Naive thymus-derived CD4-positive, alpha-beta T cell (primary cell): ENCODE measurements at regions not wholly inside any gene's neighbourhood (a gene's known extent, or its start where the extent isn't known, plus 50 kb on each side); places are given as distances from the start of the nearest gene placed in this dataset.

Experiments used
- ATAC-seq: fragments of 150-1000 bp; cut with Tn5 transposase; 2 replicates; pipeline ENCODE4 v1.10.0; 2021; ENCODE audit warnings: mild to moderate bottlenecking, moderate library complexity
- CTCF ChIA-PET: fragments of 350-600 bp; sonication (Branson Sonifier 250); formaldehyde crosslinking; loops from one replicate; lab custom pipeline; 2021; ENCODE audit warnings: antibody characterized with exemption; lab: Charles Lee
- POLR2A ChIA-PET: fragments of 350-600 bp; sonication (Branson Sonifier 250); formaldehyde crosslinking; loops from one replicate; lab custom pipeline; 2021; ENCODE audit warnings: antibody characterized with exemption, inconsistent platforms; lab: Charles Lee
- DNase-seq, 9 donors: peaks; one replicate each; pipeline versions ENCODE4 v3.0.0 to v3.0.0-alpha.2; 2020 to 2022; ENCODE audit warnings: mixed read lengths in 1 of 9
- H3K27ac ChIP-seq: one replicate; pipeline ENCODE4 v1.7.0; 2013; ENCODE audit warnings: mild to moderate bottlenecking, low read depth, low read length, moderate library complexity
- H3K27me3 ChIP-seq, 2 donors: one replicate each; pipeline ENCODE4 v1.7.0; 2013; ENCODE audit warnings: low read length in 2 of 2, mild to moderate bottlenecking in 2 of 2, moderate library complexity in 2 of 2; ENCODE audit not compliant: control insufficient read depth in 2 of 2, insufficient read depth in 2 of 2
- H3K36me3 ChIP-seq, 3 experiments: 1 replicate in 2 of 3; 2 replicates in 1 of 3; pipeline ENCODE4 v1.7.0; 2013; ENCODE audit warnings: low read length in 3 of 3, mild to moderate bottlenecking in 3 of 3, moderate library complexity in 1 of 3; ENCODE audit not compliant: insufficient read depth in 3 of 3, control insufficient read depth in 2 of 3
- H3K4me1 ChIP-seq, 2 donors: one replicate each; pipeline ENCODE4 v1.7.0; 2013; ENCODE audit warnings: low read length in 2 of 2, mild to moderate bottlenecking in 2 of 2, moderate library complexity in 1 of 2; ENCODE audit not compliant: control insufficient read depth in 2 of 2, insufficient read depth in 2 of 2
- H3K4me3 ChIP-seq: 2 replicates; pipeline ENCODE4 v1.7.0; 2013; ENCODE audit warnings: mild to moderate bottlenecking, low read length
- H3K9me3 ChIP-seq, 3 experiments: 1 replicate in 2 of 3; 2 replicates in 1 of 3; pipeline ENCODE4 v1.7.0; 2013; ENCODE audit warnings: low read length in 3 of 3; ENCODE audit not compliant: control insufficient read depth in 2 of 3
- H3K27ac Mint-ChIP-seq, 9 donors: one replicate each; pipeline ENCODE4 v1.8.0; 2020 to 2022; ENCODE audit warnings: mixed read lengths in 9 of 9, mild to moderate bottlenecking in 8 of 9, moderate library complexity in 5 of 9, inconsistent platforms in 2 of 9
- H3K27me3 Mint-ChIP-seq, 5 donors: one replicate each; pipeline ENCODE4 v1.8.0; 2021 to 2022; ENCODE audit warnings: mixed read lengths in 5 of 5, mild to moderate bottlenecking in 1 of 5
- H3K36me3 Mint-ChIP-seq, 5 donors: one replicate each; pipeline ENCODE4 v1.8.0; 2020 to 2022; ENCODE audit warnings: mixed read lengths in 5 of 5, mild to moderate bottlenecking in 3 of 5, inconsistent platforms in 1 of 5
- H3K4me1 Mint-ChIP-seq, 7 donors: one replicate each; pipeline ENCODE4 v1.8.0; 2020 to 2022; ENCODE audit warnings: mixed read lengths in 7 of 7, mild to moderate bottlenecking in 3 of 7, inconsistent platforms in 1 of 7
- H3K4me3 Mint-ChIP-seq, 10 donors: one replicate each; pipeline ENCODE4 v1.8.0; 2020 to 2022; ENCODE audit warnings: mild to moderate bottlenecking in 10 of 10, mixed read lengths in 10 of 10, moderate library complexity in 6 of 10, inconsistent platforms in 2 of 10
- H3K9me3 Mint-ChIP-seq, 11 donors: one replicate each; pipeline ENCODE4 v1.8.0; 2020 to 2022; ENCODE audit warnings: mixed read lengths in 11 of 11, mild to moderate bottlenecking in 4 of 11, inconsistent platforms in 1 of 11, moderate library complexity in 1 of 11
- intact Hi-C, 2 donors: fragments of 100-400 bp; cut with micrococcal nuclease; formaldehyde crosslinking; loops; one replicate each; pipeline ENCODE4 v1.15.1; 2023

DNA sequence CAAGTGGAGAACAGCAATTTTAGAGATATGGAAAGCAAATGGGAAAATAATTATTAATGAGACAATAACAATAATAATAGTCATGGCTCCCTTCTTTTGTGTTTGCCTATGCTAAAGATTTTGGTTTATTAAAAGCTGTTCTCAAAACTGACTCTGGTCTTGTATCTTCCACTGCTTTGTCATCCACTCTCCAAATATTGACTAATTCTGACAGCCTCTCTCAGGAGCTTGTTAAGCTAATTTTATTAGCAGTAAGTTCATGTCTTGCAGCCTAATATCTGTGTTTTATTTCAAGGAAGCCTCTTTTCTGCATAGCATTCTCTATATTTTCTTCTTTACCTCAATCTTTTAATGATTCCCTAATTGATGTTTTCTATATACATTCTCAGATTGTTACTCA, 1419.8 kb downstream of the ARAP2 start:
- Histone ChIP-seq H3K27me3 (no peaks in the 10 kb centered on the region), H3K4me1 (no peaks in the 10 kb centered on the region), H3K4me3 (no peak overlapping the region), H3K36me3 (no peaks in the 10 kb centered on the region), H3K27ac (no peak overlapping the region), H3K9me3 (no peaks in the 10 kb centered on the region)
- Mint-ChIP-seq H3K9me3 (peaks cover 0 to 10% (median 0%) of the 10 kb centered on the region in 11 donors), H3K4me3 (no peak overlapping the region), H3K4me1 (no peaks in the 10 kb centered on the region), H3K36me3 (no peaks in the 10 kb centered on the region), H3K27ac (peak overlapping the region in 1 of 9 donors; percentile 11), H3K27me3 (no peaks in the 10 kb centered on the region)
- intact Hi-C loops = no loop called here
- ChIA-PET POLR2A (no interaction called here), CTCF (no interaction called here)
- ATAC-seq = no peak
- DNase-seq = no peak

DNA sequence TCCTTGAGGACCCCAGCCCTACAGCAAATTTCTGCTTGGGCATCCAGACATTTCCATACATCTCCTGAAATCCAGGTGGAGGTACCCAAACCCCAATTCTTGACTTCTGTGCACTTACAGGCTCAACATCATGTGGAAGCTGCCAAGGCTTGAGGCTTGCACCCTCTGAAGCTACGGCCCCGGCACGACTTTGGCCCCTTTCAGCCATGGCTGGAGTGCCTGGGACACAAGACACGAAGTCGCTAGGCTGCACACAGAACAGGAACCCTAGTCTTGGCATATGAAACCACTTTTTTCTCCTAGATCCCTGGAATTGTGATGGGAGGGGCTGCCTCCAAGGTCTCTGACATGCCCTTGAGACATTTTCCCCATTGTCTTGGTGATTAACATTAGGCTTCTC, 1417.7 kb downstream of the ARAP2 start:
- H3K27ac ChIP-seq = no peak overlapping the region
- Mint-ChIP-seq H3K27me3 (no peaks in the 10 kb centered on the region), H3K4me3 (no peak overlapping the region), H3K36me3 (no peaks in the 10 kb centered on the region), H3K9me3 (peaks cover 0 to 10% (median 0%) of the 10 kb centered on the region in 11 donors), H3K4me1 (no peaks in the 10 kb centered on the region), H3K27ac (no peak overlapping the region)
- no peak overlapping the region for H3K4me3 ChIP-seq
- no peak for DNase-seq
- no peaks in the 10 kb centered on the region for H3K4me1 ChIP-seq
- POLR2A ChIA-PET = no interaction called here
- CTCF ChIA-PET = no interaction called here
- no peak for ATAC-seq
- no peaks in the 10 kb centered on the region for H3K27me3 ChIP-seq
- H3K36me3 ChIP-seq = no peaks in the 10 kb centered on the region
- intact Hi-C loops = no loop called here
- no peaks in the 10 kb centered on the region for H3K9me3 ChIP-seq

DNA sequence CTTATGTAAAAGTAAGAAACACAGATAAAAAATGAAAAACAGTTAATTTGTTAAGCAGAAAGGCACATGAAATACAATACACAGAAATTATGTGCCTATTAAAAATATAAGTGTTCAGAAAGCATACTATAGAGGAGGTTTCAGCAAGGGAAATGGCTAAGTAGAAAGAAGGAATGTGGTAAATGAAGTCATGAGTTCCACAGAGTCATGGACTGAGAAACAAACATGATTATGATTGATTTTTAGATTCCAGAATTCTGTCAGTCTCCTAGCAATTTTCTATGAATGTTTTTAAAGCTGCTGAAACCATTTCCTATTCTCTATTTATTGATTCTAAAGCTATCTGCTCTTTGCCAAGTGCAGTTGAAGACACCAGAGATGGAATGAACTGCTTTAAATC, 1398.4 kb downstream of the ARAP2 start:
- H3K9me3 ChIP-seq = no peaks in the 10 kb centered on the region
- H3K27me3 Mint-ChIP-seq = no peaks in the 10 kb centered on the region
- H3K9me3 Mint-ChIP-seq = peaks cover 0 to 2% (median 0%) of the 10 kb centered on the region in 11 donors
- H3K27me3 ChIP-seq = no peaks in the 10 kb centered on the region
- H3K36me3 Mint-ChIP-seq = no peaks in the 10 kb centered on the region
- intact Hi-C loops = no loop called here
- CTCF ChIA-PET = no interaction called here
- POLR2A ChIA-PET = no interaction called here
- H3K4me1 Mint-ChIP-seq = no peaks in the 10 kb centered on the region
- no peak overlapping the region for H3K4me3 Mint-ChIP-seq
- no peak overlapping the region for H3K27ac ChIP-seq
- DNase-seq = no peak
- no peaks in the 10 kb centered on the region for H3K36me3 ChIP-seq
- no peak for ATAC-seq
- no peak overlapping the region for H3K4me3 ChIP-seq
- H3K27ac Mint-ChIP-seq = no peak overlapping the region
- no peaks in the 10 kb centered on the region for H3K4me1 ChIP-seq

DNA sequence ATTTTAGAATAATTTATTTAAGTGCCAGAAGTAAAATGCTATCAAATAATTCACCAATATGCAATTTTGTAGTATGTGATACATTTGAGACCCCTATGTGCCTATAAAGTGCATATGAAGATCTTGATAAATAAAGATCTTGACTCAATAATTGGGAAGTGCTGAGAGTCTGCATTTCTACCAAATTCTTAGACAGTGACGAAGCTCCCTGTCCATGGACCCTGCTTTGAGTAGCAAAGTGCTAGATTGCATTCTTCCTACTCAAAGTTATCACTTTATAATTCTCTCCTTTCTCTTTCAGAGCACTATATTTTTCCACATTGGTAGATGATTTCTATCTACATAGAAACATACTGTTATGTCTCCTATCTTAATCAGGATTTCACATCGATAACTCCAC, 1393.9 kb downstream of the ARAP2 start:
- ChIA-PET POLR2A (no interaction called here), CTCF (no interaction called here)
- ATAC-seq (no peak), DNase-seq (no peak)
- H3K4me1 Mint-ChIP-seq = no peaks in the 10 kb centered on the region
- Histone ChIP-seq H3K27me3 (no peaks in the 10 kb centered on the region), H3K4me3 (no peak overlapping the region), H3K27ac (no peak overlapping the region), H3K9me3 (no peaks in the 10 kb centered on the region), H3K4me1 (no peaks in the 10 kb centered on the region), H3K36me3 (no peaks in the 10 kb centered on the region)
- H3K27ac Mint-ChIP-seq = no peak overlapping the region
- H3K9me3 Mint-ChIP-seq = peaks cover 0 to 5% (median 1%) of the 10 kb centered on the region in 11 donors
- H3K4me3 Mint-ChIP-seq = no peak overlapping the region
- H3K27me3 Mint-ChIP-seq = no peaks in the 10 kb centered on the region
- intact Hi-C loops = no loop called here
- H3K36me3 Mint-ChIP-seq = no peaks in the 10 kb centered on the region

DNA sequence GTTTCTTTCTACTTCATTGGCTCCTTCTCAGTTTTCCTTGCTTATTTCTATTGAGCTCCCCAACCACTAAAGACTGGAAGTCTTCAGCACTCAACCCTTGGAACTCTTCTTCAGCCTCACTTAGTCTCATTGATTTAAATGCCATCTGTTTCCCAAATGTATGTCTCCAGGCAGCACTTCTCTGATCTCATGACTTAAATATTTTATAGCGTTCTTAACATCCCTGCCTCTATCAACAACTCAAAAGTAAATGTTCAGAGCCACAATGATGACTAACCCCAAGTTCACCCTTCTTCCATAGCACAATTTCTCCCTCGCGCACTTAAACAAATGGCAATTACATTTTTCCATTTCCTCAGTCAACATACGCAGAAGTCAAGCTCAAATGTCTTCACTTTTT, 1393.3 kb downstream of the ARAP2 start:
- Mint-ChIP-seq H3K27me3 (no peaks in the 10 kb centered on the region), H3K4me3 (no peak overlapping the region), H3K9me3 (peaks cover 0 to 5% (median 1%) of the 10 kb centered on the region in 11 donors), H3K36me3 (no peaks in the 10 kb centered on the region), H3K4me1 (no peaks in the 10 kb centered on the region), H3K27ac (no peak overlapping the region)
- POLR2A ChIA-PET = no interaction called here
- CTCF ChIA-PET = no interaction called here
- ATAC-seq (no peak), DNase-seq (no peak)
- Histone ChIP-seq H3K4me3 (no peak overlapping the region), H3K9me3 (no peaks in the 10 kb centered on the region), H3K4me1 (no peaks in the 10 kb centered on the region), H3K27me3 (no peaks in the 10 kb centered on the region), H3K36me3 (no peaks in the 10 kb centered on the region), H3K27ac (no peak overlapping the region)
- intact Hi-C loops = no loop called here

DNA sequence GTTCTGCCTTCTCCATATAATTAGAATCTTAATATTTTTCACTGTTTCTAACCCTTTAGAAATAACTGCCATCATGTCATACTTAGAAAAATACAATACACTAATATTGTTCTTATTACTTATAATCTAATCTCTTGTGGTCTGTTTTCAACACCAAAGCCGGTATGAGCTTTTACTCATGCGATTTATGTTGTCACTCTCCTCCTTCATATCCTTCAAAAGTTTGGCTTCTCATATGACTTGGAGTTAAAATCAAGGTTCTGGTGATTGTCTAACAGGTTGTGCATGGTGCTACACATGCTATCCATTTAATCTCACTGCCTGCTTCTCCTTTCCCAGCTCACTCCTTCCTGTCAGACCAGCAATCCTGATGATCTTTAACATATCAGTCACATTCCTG, 1392.9 kb downstream of the ARAP2 start:
- no peak overlapping the region for H3K4me3 Mint-ChIP-seq
- DNase-seq = no peak
- no peaks in the 10 kb centered on the region for H3K4me1 ChIP-seq
- no peak overlapping the region for H3K27ac Mint-ChIP-seq
- H3K36me3 ChIP-seq = no peaks in the 10 kb centered on the region
- H3K27ac ChIP-seq = no peak overlapping the region
- ATAC-seq = no peak
- H3K27me3 Mint-ChIP-seq = no peaks in the 10 kb centered on the region
- CTCF ChIA-PET = no interaction called here
- no peaks in the 10 kb centered on the region for H3K36me3 Mint-ChIP-seq
- H3K4me3 ChIP-seq = no peak overlapping the region
- H3K9me3 ChIP-seq = no peaks in the 10 kb centered on the region
- intact Hi-C loops = no loop called here
- peaks cover 0 to 5% (median 1%) of the 10 kb centered on the region in 11 donors for H3K9me3 Mint-ChIP-seq
- H3K4me1 Mint-ChIP-seq = no peaks in the 10 kb centered on the region
- no peaks in the 10 kb centered on the region for H3K27me3 ChIP-seq
- POLR2A ChIA-PET = no interaction called here

DNA sequence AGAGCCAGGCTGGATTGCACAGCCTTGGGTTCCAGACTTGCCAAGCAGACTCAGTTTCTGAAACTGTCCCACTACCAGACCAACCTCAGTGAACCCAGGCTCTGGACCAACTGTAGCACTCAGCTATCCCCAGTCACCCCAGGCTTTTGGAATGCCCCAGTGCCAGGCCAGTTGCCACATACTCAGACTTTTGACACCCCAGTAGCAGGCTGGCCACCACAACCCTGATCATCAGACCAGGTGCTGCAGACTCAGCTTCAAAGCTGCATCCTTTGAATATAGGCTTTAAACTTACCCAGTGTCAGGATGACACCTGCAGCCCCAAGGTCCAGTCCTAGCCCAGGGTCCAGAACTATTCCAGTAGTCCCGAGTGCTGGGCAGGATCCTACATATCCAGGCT, 1389.9 kb downstream of the ARAP2 start:
- intact Hi-C loops = no loop called here
- ATAC-seq (no peak), DNase-seq (no peak)
- Histone ChIP-seq H3K27ac (no peak overlapping the region), H3K4me3 (no peak overlapping the region), H3K9me3 (no peaks in the 10 kb centered on the region), H3K27me3 (no peaks in the 10 kb centered on the region), H3K4me1 (no peaks in the 10 kb centered on the region), H3K36me3 (no peaks in the 10 kb centered on the region)
- ChIA-PET CTCF (no interaction called here), POLR2A (no interaction called here)
- Mint-ChIP-seq H3K36me3 (no peaks in the 10 kb centered on the region), H3K27ac (no peak overlapping the region), H3K27me3 (no peaks in the 10 kb centered on the region), H3K4me3 (no peak overlapping the region), H3K4me1 (no peaks in the 10 kb centered on the region), H3K9me3 (peaks cover 0 to 13% (median 4%) of the 10 kb centered on the region in 11 donors)
